AG10803 (cell line): ENCODE measurements at regions not wholly inside any gene's neighbourhood (a gene's known extent, or its start where the extent isn't known, plus 50 kb on each side); places are given as distances from the start of the nearest gene placed in this dataset.

Experiments
- DNase-seq: peaks from one replicate; pipeline ENCODE4 v3.0.0; 2010; ENCODE audit warnings: low read depth
- H3K4me3 ChIP-seq: 2 replicates; pipeline ENCODE4 v1.5.1; 2011; ENCODE audit warnings: mild to moderate bottlenecking, low read length, control low read depth
- CTCF ChIP-seq: conservative IDR thresholded peaks from 2 replicates; pipeline ENCODE4 v1.5.1; 2011; ENCODE audit warnings: mild to moderate bottlenecking, low read length, control low read depth, inconsistent platforms

GRCh38 chr5:28066856-28067255, 1028.5 kb upstream of the CDH9 start:
- H3K4me3 ChIP-seq: no peak overlapping the region
- DNase-seq: no peak
- no peak for TF ChIP-seq CTCF

DNA sequence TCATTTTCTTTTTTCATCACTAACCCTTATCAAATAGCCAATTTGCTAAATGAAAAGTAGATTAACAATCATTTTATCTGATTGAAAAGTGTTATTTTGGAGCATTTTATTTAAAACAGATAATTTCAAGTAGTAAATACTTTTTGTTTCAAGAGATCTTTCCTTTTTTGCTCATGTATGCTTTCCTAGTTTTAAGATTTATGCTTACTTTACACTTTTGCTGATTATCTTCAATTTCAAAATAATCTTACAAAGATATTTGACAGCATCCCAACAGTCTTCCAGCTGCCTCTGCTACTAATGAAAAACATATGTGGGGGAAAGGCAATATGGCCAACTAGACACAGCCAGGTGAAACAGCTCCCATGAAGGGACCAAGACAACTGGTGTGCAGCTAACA, 1027.3 kb upstream of the CDH9 start:
- DNase-seq: no peak
- H3K4me3 ChIP-seq: no peak overlapping the region
- TF ChIP-seq CTCF: no peak

DNA sequence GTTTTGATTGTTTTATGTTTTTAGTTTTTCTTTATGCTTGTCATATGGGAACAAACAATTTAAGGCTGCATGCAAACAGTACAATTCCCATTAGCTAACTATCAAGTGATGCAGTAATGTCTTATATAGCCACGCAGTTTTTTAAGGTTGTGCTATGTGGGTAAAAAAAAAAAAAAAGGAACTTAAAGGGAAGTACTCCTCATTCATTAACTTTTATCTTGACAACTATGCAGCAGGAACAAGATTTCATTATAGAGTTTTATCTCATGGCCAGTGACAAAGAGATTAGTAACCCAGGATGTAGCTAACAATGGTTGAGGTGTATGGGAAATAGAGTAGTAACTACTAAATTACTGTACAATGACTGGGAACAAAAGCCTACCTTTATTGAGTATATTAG, 1008.2 kb upstream of the CDH9 start:
- DNase-seq: no peak
- no peak for TF ChIP-seq CTCF
- no peak overlapping the region for H3K4me3 ChIP-seq

DNA sequence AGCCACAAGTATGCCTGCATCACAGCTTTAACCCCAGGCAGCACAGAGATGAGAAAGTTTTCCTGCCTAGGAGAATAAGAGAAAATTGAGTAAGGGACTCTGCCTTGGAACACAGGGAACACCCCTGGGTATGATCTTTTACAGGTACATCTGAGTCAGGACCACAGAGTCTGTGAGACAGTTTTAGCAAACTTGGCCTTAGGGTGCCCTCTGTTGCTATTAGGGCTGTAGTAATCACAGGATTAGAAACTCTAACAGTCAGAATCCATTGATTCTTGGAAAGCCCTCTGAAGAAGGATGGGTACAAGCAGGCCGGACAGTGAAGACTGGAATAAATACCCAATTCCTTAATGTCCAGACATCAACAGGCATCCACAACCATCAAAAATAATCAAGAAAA, 989.5 kb upstream of the CDH9 start:
- H3K4me3 ChIP-seq: no peak overlapping the region
- TF ChIP-seq CTCF: no peak
- DNase-seq: no peak

DNA sequence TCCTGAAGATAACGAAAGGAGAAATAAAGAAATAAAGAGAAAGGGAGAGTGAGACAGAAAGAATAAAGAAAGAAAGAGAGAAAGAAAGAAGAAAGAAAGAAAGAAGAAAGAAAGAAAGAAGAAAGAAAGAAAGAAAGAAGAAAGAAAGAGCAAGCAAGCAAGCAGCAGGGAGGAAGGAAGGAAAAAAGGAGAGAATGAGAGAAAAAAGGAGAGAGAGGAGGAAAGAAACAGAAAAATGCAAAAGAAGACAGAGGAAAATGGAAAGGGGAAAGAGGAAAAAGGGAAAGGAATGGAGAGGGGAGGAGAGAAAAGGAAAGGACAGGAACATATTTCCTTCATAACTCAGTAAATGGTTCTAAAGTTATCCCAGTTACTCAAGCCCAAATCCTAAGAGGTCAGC, 978.8 kb upstream of the CDH9 start:
- no peak for TF ChIP-seq CTCF
- no peak overlapping the region for H3K4me3 ChIP-seq
- DNase-seq: no peak

DNA sequence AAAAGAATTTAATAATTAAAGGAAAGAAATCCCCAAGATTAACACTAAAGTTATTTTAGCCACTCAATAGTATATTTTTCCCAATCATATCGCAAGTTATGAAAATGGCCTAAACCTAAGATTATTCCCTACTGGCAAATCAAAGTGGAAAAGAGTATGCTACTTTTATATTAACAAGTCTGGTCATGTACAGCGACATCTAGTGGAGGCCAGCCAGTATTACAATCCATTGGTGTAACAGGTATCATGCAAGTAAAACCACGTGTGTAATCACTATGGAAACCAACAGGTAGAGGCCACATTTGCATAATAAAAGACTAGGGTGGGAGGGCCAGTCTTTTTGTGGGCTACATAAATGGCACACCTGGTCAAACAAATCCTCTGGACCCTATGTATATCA, 976.4 kb upstream of the CDH9 start:
- peak; percentile 27; the same call in 1 of the 2 replicates for TF ChIP-seq CTCF
- no peak overlapping the region for H3K4me3 ChIP-seq
- no peak for DNase-seq

- no peak for TF ChIP-seq CTCF
- no peak for DNase-seq
- H3K4me3 ChIP-seq: no peak overlapping the region
These were observed 974.2 kb upstream of the CDH9 start for GRCh38 chr5:28012538-28012937.
